Heart left ventricle (tissue), 16 donors: ENCODE measurements at regions not wholly inside any gene's neighbourhood (a gene's known extent, or its start where the extent isn't known, plus 50 kb on each side); places are given as distances from the start of the nearest gene placed in this dataset.

Source experiments
- ATAC-seq, 4 donors: fragments of 200-7000 bp; cut with Tn5 transposase; one replicate each; pipeline ENCODE4 v1.9.1; 2020 to 2022; ENCODE audit warnings: moderate library complexity in 4 of 4, mild to moderate bottlenecking in 3 of 4, moderate number of reproducible peaks in 1 of 4
- DNase-seq, 5 donors: peaks; one replicate each; pipeline ENCODE4 v3.0.0-alpha.2; 2020
- H3K27ac ChIP-seq, 12 donors: fragments of 200-600 bp; sonication (generic) in 4 of 12; one replicate each; pipeline versions ENCODE4 v1.5.0 to v1.8.0; 2016 to 2022; ENCODE audit warnings: mild to moderate bottlenecking in 2 of 12
- H3K27me3 ChIP-seq, 9 donors: fragments of 200-600 bp; sonication (generic) in 2 of 9; one replicate each; pipeline versions ENCODE4 v1.5.1 to v1.8.0; 2016 to 2022; ENCODE audit warnings: mild to moderate bottlenecking in 3 of 9
- H3K36me3 ChIP-seq, 9 donors: fragments of 200-600 bp; sonication (generic) in 2 of 9; one replicate each; pipeline versions ENCODE4 v1.5.0 to v1.8.0; 2018 to 2022; ENCODE audit warnings: mild to moderate bottlenecking in 2 of 9
- H3K4me1 ChIP-seq, 12 donors: fragments of 200-600 bp; sonication (generic) in 4 of 12; one replicate each; pipeline versions ENCODE4 v1.5.0 to v1.8.0; 2016 to 2022; ENCODE audit warnings: mild to moderate bottlenecking in 3 of 12
- H3K4me3 ChIP-seq, 12 donors: fragments of 200-600 bp; sonication (generic) in 4 of 12; one replicate each; pipeline versions ENCODE4 v1.5.0 to v1.8.0; 2017 to 2022; ENCODE audit warnings: mild to moderate bottlenecking in 9 of 12, moderate library complexity in 4 of 12
- H3K9me3 ChIP-seq, 12 donors: fragments of 200-600 bp; sonication (generic) in 4 of 12; one replicate each; pipeline versions ENCODE4 v1.5.0 to v1.8.0; 2016 to 2022; ENCODE audit warnings: mild to moderate bottlenecking in 1 of 12
- POLR2A ChIP-seq, 2 donors: fragments of 450-650 bp; IDR thresholded peaks; one replicate each; pipeline ENCODE4 v1.6.1; 2017; ENCODE audit warnings: antibody characterized with exemption in 2 of 2, mild to moderate bottlenecking in 2 of 2, moderate library complexity in 2 of 2
- WGBS, 4 donors: extraction: QIAGEN DNeasy Blood & Tissue Kit in 2 of 4; methylation state at CpG; one replicate each; pipeline versions ENCODE4 v1.1.5 to v1.1.7; 2013 to 2018; 5-methylcytosine and 5-hydroxymethylcytosine counted together
- intact Hi-C, 10 donors: fragments of 100-400 bp; cut with DNase I; formaldehyde crosslinking; loops; one replicate each; pipeline versions ENCODE4 v1.11.1 to v1.14.2; 2022
- TF ChIP-seq, protein P1 (sequence below), 12 donors: fragments of 200-600 bp; sonication (generic) in 4 of 12; IDR thresholded peaks; one replicate each; pipeline versions ENCODE4 v1.5.0 to v1.8.0; 2018 to 2022; ENCODE audit warnings: antibody characterized with exemption in 12 of 12, mild to moderate bottlenecking in 5 of 12
- donor health status: ischemic (EF 13 %, LVEDD 7.1; RV severe dilation, severe dysfunction).
- donor health status: healthy with polysubstance abuse.
- donor health status: DM: no; HTN: yes; CAD: no.
- donor health status: DM: no; HTN: no; CAD: no.
- donor health status: ischemic (EF 25% LVEDD 6.9; RV normal size, moderate dysfunction).
- donor health status: ischemic (EF 25% LVEDD 5.7; RV mildly dilated, moderate dysfunction).
- donor health status: healthy.
- donor health status: DM: yes; HTN: yes; CAD: no.
- donor health status: ischemic (EF 35%, LVEDD 5.7; RV mildly dilated, moderate dysfunction).
- donor health status: nonischemic (EF 11% LVEDD 7.7; RV severe dilation, severe dysfunction).
- donor health status: DM: yes; HTN: yes; CAD: no.
- donor health status: PGD.
- donor health status: ischemic (EF 29% LVEDD 5.4; RV normal size, mild dysfunction).
- donor health status: nonischemic (EF 23%, LVEDD 6.1; RV moderate dilation, normal function).

- peaks cover 0 to 13% (median 0%) of the 10 kb centered on the region in 12 donors for H3K9me3 ChIP-seq
- WGBS, 4 donors, result 71 to 79% (median 79%) methylated on average over 2 of the region's 2 CpGs
- no peak overlapping the region for H3K4me3 ChIP-seq
- H3K4me1 ChIP-seq, result no peaks in the 10 kb centered on the region
- intact Hi-C loops, result no loop called here
- no peak for TF ChIP-seq POLR2A (IDR thresholded peaks at IDR 0.05)
- TF ChIP-seq, protein P1, sequence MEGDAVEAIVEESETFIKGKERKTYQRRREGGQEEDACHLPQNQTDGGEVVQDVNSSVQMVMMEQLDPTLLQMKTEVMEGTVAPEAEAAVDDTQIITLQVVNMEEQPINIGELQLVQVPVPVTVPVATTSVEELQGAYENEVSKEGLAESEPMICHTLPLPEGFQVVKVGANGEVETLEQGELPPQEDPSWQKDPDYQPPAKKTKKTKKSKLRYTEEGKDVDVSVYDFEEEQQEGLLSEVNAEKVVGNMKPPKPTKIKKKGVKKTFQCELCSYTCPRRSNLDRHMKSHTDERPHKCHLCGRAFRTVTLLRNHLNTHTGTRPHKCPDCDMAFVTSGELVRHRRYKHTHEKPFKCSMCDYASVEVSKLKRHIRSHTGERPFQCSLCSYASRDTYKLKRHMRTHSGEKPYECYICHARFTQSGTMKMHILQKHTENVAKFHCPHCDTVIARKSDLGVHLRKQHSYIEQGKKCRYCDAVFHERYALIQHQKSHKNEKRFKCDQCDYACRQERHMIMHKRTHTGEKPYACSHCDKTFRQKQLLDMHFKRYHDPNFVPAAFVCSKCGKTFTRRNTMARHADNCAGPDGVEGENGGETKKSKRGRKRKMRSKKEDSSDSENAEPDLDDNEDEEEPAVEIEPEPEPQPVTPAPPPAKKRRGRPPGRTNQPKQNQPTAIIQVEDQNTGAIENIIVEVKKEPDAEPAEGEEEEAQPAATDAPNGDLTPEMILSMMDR (IDR thresholded peaks at IDR 0.05), result no peak
- H3K27me3 ChIP-seq, result no peaks in the 10 kb centered on the region
- no peak for DNase-seq
- H3K27ac ChIP-seq, result no peak overlapping the region
- H3K36me3 ChIP-seq, result no peaks in the 10 kb centered on the region
- no peak for ATAC-seq
Observed at GRCh38 chr14:29290441-29290840, 523.9 kb downstream of the FOXG1 start.

GRCh38 chr14:29299372-29299771, 532.8 kb downstream of the FOXG1 start:
- 84 to 91% (median 88%) methylated on average over 1 of the region's 1 CpG for WGBS, 4 donors

DNA sequence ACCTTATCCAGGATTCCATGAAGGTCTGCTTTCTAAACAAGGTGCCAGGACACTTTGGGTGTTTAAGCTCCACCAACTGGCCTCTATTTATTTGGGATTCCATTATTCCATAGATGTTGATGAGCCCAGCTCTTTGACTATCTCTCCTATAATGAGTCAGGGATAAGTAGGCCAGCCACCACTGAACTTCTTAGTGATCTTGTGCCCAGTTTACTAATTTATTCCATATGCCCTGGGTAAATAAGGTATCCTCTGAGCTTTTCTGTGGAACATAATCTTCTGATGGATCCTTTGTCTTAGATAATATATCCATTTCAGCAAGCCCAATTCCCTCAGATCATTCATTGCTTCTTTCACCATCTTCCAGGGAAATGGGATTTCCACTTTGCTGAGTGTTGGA, 535.0 kb downstream of the FOXG1 start:
- ATAC-seq (no peak), DNase-seq (no peak)
- H3K36me3 ChIP-seq, result no peaks in the 10 kb centered on the region
- H3K27ac ChIP-seq, result no peak overlapping the region
- H3K27me3 ChIP-seq, result no peaks in the 10 kb centered on the region
- no peaks in the 10 kb centered on the region for H3K9me3 ChIP-seq
- no peak for TF ChIP-seq POLR2A (IDR thresholded peaks at IDR 0.05)
- TF ChIP-seq, protein P1 (IDR thresholded peaks at IDR 0.05), result no peak
- H3K4me1 ChIP-seq, result no peaks in the 10 kb centered on the region
- intact Hi-C loops, result no loop called here
- H3K4me3 ChIP-seq, result no peak overlapping the region

More at GRCh38 chr14:29299372-29299771, 532.8 kb downstream of the FOXG1 start:
- intact Hi-C loops, result no loop called here
- ATAC-seq (no peak), DNase-seq (no peak)
- H3K27ac ChIP-seq, result no peak overlapping the region
- H3K36me3 ChIP-seq, result no peaks in the 10 kb centered on the region
- peaks cover 0 to 6% (median 0%) of the 10 kb centered on the region in 12 donors for H3K9me3 ChIP-seq
- H3K4me1 ChIP-seq, result no peaks in the 10 kb centered on the region
- no peaks in the 10 kb centered on the region for H3K27me3 ChIP-seq
- no peak for TF ChIP-seq POLR2A (IDR thresholded peaks at IDR 0.05)
- TF ChIP-seq, protein P1 (IDR thresholded peaks at IDR 0.05), result no peak
- no peak overlapping the region for H3K4me3 ChIP-seq

- Histone ChIP-seq H3K27me3 (no peaks in the 10 kb centered on the region), H3K36me3 (no peaks in the 10 kb centered on the region), H3K4me3 (no peak overlapping the region), H3K4me1 (no peaks in the 10 kb centered on the region), H3K27ac (no peak overlapping the region), H3K9me3 (no peaks in the 10 kb centered on the region)
- DNase-seq (no peak), ATAC-seq (no peak)
- TF ChIP-seq, protein P1 (IDR thresholded peaks at IDR 0.05), result no peak
- TF ChIP-seq POLR2A (IDR thresholded peaks at IDR 0.05), result no peak
- intact Hi-C loops, result no loop called here
Observed at GRCh38 chr14:29310210-29310609, 543.6 kb downstream of the FOXG1 start.
